ENCODE measurements at regions not wholly inside any gene's neighbourhood (a gene's known extent, or its start where the extent isn't known, plus 50 kb on each side); places are given as distances from the start of the nearest gene placed in this dataset.

GRCh38 chr5:164076556-164076955, 571.1 kb downstream of the MAT2B start:
- no peak for TF ChIP-seq CTCF (IDR thresholded peaks at IDR 0.05; ENCODE audit: borderline replicate concordance, insufficient read depth, low read depth, low read length)
- no peak overlapping the region for H3K4me3 ChIP-seq (ENCODE audit: low read depth, low read length)

- TF ChIP-seq CTCF (IDR thresholded peaks at IDR 0.05; ENCODE audit: borderline replicate concordance, insufficient read depth, low read depth, low read length): no peak
Observed at GRCh38 chr5:164090358-164090757, 584.9 kb downstream of the MAT2B start.

GRCh38 chr5:164091836-164092235, 586.4 kb downstream of the MAT2B start:
- TF ChIP-seq CTCF (IDR thresholded peaks at IDR 0.05; ENCODE audit: borderline replicate concordance, insufficient read depth, low read depth, low read length): no peak

More at GRCh38 chr5:164090358-164090757, 584.9 kb downstream of the MAT2B start:
- H3K4me3 ChIP-seq (ENCODE audit: low read depth, low read length): no peak overlapping the region

GRCh38 chr5:164094291-164094690, 588.9 kb downstream of the MAT2B start:
- H3K4me3 ChIP-seq (ENCODE audit: low read depth, low read length): no peak overlapping the region
- TF ChIP-seq CTCF (IDR thresholded peaks at IDR 0.05; ENCODE audit: borderline replicate concordance, insufficient read depth, low read depth, low read length): no peak

More at GRCh38 chr5:164091836-164092235, 586.4 kb downstream of the MAT2B start:
- H3K4me3 ChIP-seq (ENCODE audit: low read depth, low read length): no peak overlapping the region

- no peak overlapping the region for H3K4me3 ChIP-seq (ENCODE audit: low read depth, low read length)
- no peak for TF ChIP-seq CTCF (IDR thresholded peaks at IDR 0.05; ENCODE audit: borderline replicate concordance, insufficient read depth, low read depth, low read length)
Observed at GRCh38 chr5:164097749-164098148, 592.3 kb downstream of the MAT2B start.

- TF ChIP-seq CTCF (IDR thresholded peaks at IDR 0.05; ENCODE audit: borderline replicate concordance, insufficient read depth, low read depth, low read length): no peak
- no peak overlapping the region for H3K4me3 ChIP-seq (ENCODE audit: low read depth, low read length)
Observed at GRCh38 chr5:164098531-164098930, 593.1 kb downstream of the MAT2B start.

- H3K4me3 ChIP-seq (ENCODE audit: low read depth, low read length): no peak overlapping the region
Observed at GRCh38 chr5:164098979-164099378, 593.6 kb downstream of the MAT2B start.

More at GRCh38 chr5:164098979-164099378, 593.6 kb downstream of the MAT2B start:
- TF ChIP-seq CTCF (IDR thresholded peaks at IDR 0.05; ENCODE audit: borderline replicate concordance, insufficient read depth, low read depth, low read length): no peak

Measured in GM12875 (cell line).